K562 (cell line): ENCODE measurements at regions not wholly inside any gene's neighbourhood (a gene's known extent, or its start where the extent isn't known, plus 50 kb on each side); places are given as distances from the start of the nearest gene placed in this dataset.

ENCODE experiments used
- ATAC-seq: fragments of 200-7000 bp; cut with Tn5 transposase; 3 replicates; pipeline ENCODE4 v1.9.1; 2020; ENCODE audit warnings: moderate library complexity
- BruUV-seq: library from RNA; stranded (reverse); fragments of 400-500 nt; replicated peaks from 2 replicates; lab custom pipeline; 2021; lab: Mats Ljungman, UMichigan
- CTCF ChIA-PET: fragments of 300-600 bp; formaldehyde crosslinking; extraction: SDS; loops from one replicate; lab custom pipeline; 2021; ENCODE audit warnings: low intra/inter-chr PET ratio; lab: Yijun Ruan, JAX
- POLR2A ChIA-PET: fragments of 300-600, 350-650 bp; sonication (Branson Sonifier 250); formaldehyde crosslinking; extraction: SDS; loops from one replicate; lab custom pipeline; 2021; ENCODE audit warnings: antibody characterized with exemption, inconsistent platforms; lab: Yijun Ruan, JAX
- DNase-seq, 4 experiments: peaks; one replicate each; pipeline versions ENCODE4 v3.0.0 to v3.0.0-alpha.2; 2011 to 2018; ENCODE audit warnings: low spot score in 3 of 4, mixed read lengths in 3 of 4; ENCODE audit errors: extremely low read depth in 1 of 4
- FAIRE-seq: peaks from 2 replicates; lab custom pipeline; 2011; peaks lifted over from hg19 to GRCh38; lab: Jason Lieb, UNC
- H2AFZ ChIP-seq: 2 replicates; pipeline ENCODE4 v1.6.0; 2011; ENCODE audit warnings: low read depth, low read length, control low read depth, inconsistent platforms
- H3K27ac ChIP-seq: fragments of 200-600 bp; 3 replicates; pipeline ENCODE4 v1.8.0; 2011; ENCODE audit warnings: low read depth, mild to moderate bottlenecking, control low read depth, inconsistent platforms, low read length, moderate library complexity, mixed read lengths; ENCODE audit errors: extremely low read depth
- H3K27me3 ChIP-seq, 2 experiments: fragments of 300-600 bp in 1 of 2; 2 replicates in 1 of 2; 3 replicates in 1 of 2; pipeline versions ENCODE4 v1.6.0 to v1.8.0; 2011; ENCODE audit warnings: inconsistent platforms in 2 of 2, low read length in 2 of 2, mild to moderate bottlenecking in 1 of 2, mixed read lengths in 1 of 2, moderate library complexity in 1 of 2; ENCODE audit not compliant: control insufficient read depth in 2 of 2, insufficient read depth in 2 of 2
- H3K36me3 ChIP-seq: fragments of 300-600 bp; 3 replicates; pipeline ENCODE4 v1.8.0; 2011; ENCODE audit warnings: mild to moderate bottlenecking, low read length, inconsistent platforms; ENCODE audit not compliant: control insufficient read depth, insufficient read depth
- H3K4me1 ChIP-seq, 2 experiments: fragments of 200-600 bp in 1 of 2; replicated peaks in 1 of 2; 2 replicates in 1 of 2; 3 replicates in 1 of 2; pipeline versions ENCODE4 v1.5.1 to v1.8.0; 2011; ENCODE audit warnings: inconsistent platforms in 2 of 2, low read length in 2 of 2, mild to moderate bottlenecking in 1 of 2, mixed read lengths in 1 of 2, moderate library complexity in 1 of 2; ENCODE audit not compliant: control insufficient read depth in 2 of 2, insufficient read depth in 2 of 2
- H3K4me2 ChIP-seq: 2 replicates; pipeline ENCODE4 v1.6.1; 2011; ENCODE audit warnings: low read length, control low read depth, inconsistent platforms, mixed read lengths; ENCODE audit not compliant: insufficient read depth
- H3K4me3 ChIP-seq: fragments of 200-600 bp; sonication (generic), shearing (Covaris generic); 2 replicates; pipeline ENCODE4 v1.5.1; 2016; ENCODE audit warnings: control low read depth, inconsistent platforms
- H3K79me2 ChIP-seq: fragments of 200-600 bp; 3 replicates; pipeline ENCODE4 v1.8.0; 2011; ENCODE audit warnings: low read length, inconsistent platforms; ENCODE audit not compliant: control insufficient read depth, insufficient read depth
- H3K9ac ChIP-seq, 2 experiments: 2 replicates each; pipeline versions ENCODE4 v1.6.0 to v1.6.1; 2011; ENCODE audit warnings: low read depth in 2 of 2, low read length in 2 of 2, control low read depth in 1 of 2, inconsistent platforms in 1 of 2, mild to moderate bottlenecking in 1 of 2, mixed read lengths in 1 of 2; ENCODE audit not compliant: insufficient read depth in 1 of 2
- H3K9me1 ChIP-seq: one replicate; pipeline ENCODE4 v1.6.0; 2011; ENCODE audit warnings: inconsistent platforms, mild to moderate bottlenecking, low read length, moderate library complexity; ENCODE audit not compliant: control insufficient read depth, insufficient read depth
- H3K9me3 ChIP-seq: replicated peaks from 2 replicates; pipeline ENCODE4 v1.5.1; 2011; ENCODE audit warnings: low read depth, low read length, inconsistent platforms; ENCODE audit not compliant: control insufficient read depth, insufficient read depth
- H4K20me1 ChIP-seq: replicated peaks from 2 replicates; pipeline ENCODE4 v1.6.1; 2011; ENCODE audit warnings: low read length, inconsistent platforms, mixed read lengths; ENCODE audit not compliant: control insufficient read depth, insufficient read depth
- DLX4 ChIP-seq: fragments of 250-450 bp; sonication (Bioruptor Pico); IDR thresholded peaks from 2 replicates; pipeline ENCODE4 v1.6.1; 2021; ENCODE audit warnings: mild to moderate bottlenecking
- JUNB ChIP-seq: fragments of 450-650 bp; formaldehyde crosslinking; conservative IDR thresholded peaks from 2 replicates; pipeline ENCODE4 v1.4.0; 2020; ENCODE audit warnings: mild to moderate bottlenecking
- PRDM10 ChIP-seq: fragments of 450-650 bp; IDR thresholded peaks from 2 replicates; pipeline ENCODE4 v1.6.1; 2018; ENCODE audit not compliant: partially characterized antibody
- SP1 ChIP-seq: sonication (generic); formaldehyde crosslinking; IDR thresholded peaks from 2 replicates; pipeline ENCODE4 v1.8.1; 2022; ENCODE audit warnings: mild to moderate bottlenecking, missing genetic modification reagents
- WGBS: fragments of 100-300 bp; shearing (Covaris generic); methylation state at CpG from one replicate; pipeline ENCODE4 v1.1.6; 2016; ENCODE audit warnings: low coverage, mixed read lengths; ENCODE audit not compliant: insufficient coverage; ENCODE audit errors: missing lambda C conversion rate; 5-methylcytosine and 5-hydroxymethylcytosine counted together
- in situ Hi-C: fragments of 300-500 bp; cut with MboI; formaldehyde crosslinking; loops from 4 replicates; pipeline ENCODE4 v1.15.0; 2018; ENCODE audit warnings: inconsistent platforms, mixed read lengths
- intact Hi-C: fragments of 100-400 bp; cut with micrococcal nuclease; formaldehyde crosslinking; loops from 2 replicates; pipeline ENCODE4 v1.14.2; 2022

DNA sequence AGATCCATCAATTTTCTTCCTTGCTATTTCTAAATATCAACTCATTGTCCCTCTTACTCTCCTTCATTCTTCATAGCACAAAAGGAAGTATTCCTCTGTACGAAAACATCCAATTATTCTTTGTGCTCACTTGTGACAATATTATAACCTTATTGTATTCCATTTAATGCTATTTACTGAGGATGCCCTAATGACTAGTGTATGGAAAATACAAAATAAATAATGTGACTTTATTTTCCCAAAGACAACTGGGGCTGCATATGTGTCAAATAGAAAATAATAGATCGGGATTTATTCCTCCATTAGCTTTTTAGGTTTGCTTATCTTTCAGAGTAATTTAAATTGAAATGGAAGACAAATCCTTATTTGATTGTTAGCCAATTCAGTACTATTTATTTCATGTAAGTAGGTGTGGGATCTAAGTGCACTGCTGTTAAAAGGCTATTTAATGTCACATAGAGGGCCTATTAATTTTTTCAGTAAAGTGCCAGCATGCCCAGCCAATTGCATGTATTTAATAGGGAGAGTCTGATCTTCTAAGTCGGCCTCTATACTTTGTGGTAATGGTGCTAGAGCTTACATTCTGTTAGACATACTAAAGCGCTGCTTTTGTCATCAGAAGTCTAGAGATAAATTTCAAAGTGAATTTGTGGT is 329.8 kb downstream of the MCTP2 start:
- no peaks in the 10 kb centered on the region for H3K79me2 ChIP-seq
- POLR2A ChIA-PET, result no interaction called here
- no peaks in the 10 kb centered on the region for H3K4me1 ChIP-seq
- in situ Hi-C loops, result no loop called here
- H3K36me3 ChIP-seq, result no peaks in the 10 kb centered on the region
- H3K27ac ChIP-seq, result no peak overlapping the region
- H2AFZ ChIP-seq, result no peak overlapping the region
- no peak overlapping the region for H3K4me3 ChIP-seq
- H3K9me3 ChIP-seq, result peaks cover 2% of the 10 kb centered on the region; the same call in 1 of the 2 replicates
- TF ChIP-seq JUNB (CRISPR knock-in tag) (no peak), PRDM10 (no peak), DLX4 (no peak), SP1 (CRISPR knock-in tag) (no peak)
- DNase-seq (no peak), ATAC-seq (no peak), FAIRE-seq (no peak)
- no peak overlapping the region for H3K4me2 ChIP-seq
- H3K27me3 ChIP-seq, result no peaks in the 10 kb centered on the region
- CTCF ChIA-PET, result no interaction called here
- WGBS, result 1% methylated on average over 4 of the region's 4 CpGs
- no peaks in the 10 kb centered on the region for H4K20me1 ChIP-seq
- BruUV-seq, result no TSS peak
- H3K9me1 ChIP-seq, result no peaks in the 10 kb centered on the region
- no peak overlapping the region for H3K9ac ChIP-seq
- intact Hi-C loops, result no loop called here
